ENCODE measurements at regions not wholly inside any gene's neighbourhood (a gene's known extent, or its start where the extent isn't known, plus 50 kb on each side); places are given as distances from the start of the nearest gene placed in this dataset.
"Not testable (repeated sequence)": the region's sequence is repeated elsewhere in the genome, so short reads cannot be mapped to it uniquely, and the experiment has no call there.

GRCh38 chr2:118425191-118425590 lies 336.9 kb downstream of the INSIG2 start:
- DNase-seq, result no peak
- intact Hi-C loops (cut with DNase I), result no loop called here
- Histone ChIP-seq H3K9me3 (ENCODE audit: control insufficient read depth, low read length) (no peaks in the 10 kb centered on the region), H3K4me1 (ENCODE audit: control insufficient read depth, insufficient read depth, low read length) (no peaks in the 10 kb centered on the region), H3K27ac (ENCODE audit: low read length) (no peak overlapping the region), H3K4me3 (ENCODE audit: low read length) (no peak overlapping the region), H3K27me3 (ENCODE audit: control insufficient read depth, insufficient read depth) (peaks cover 2% of the 10 kb centered on the region)
- ATAC-seq, result no peak
- WGBS, result 71% methylated on average over 5 of the region's 5 CpGs

- Histone ChIP-seq H3K27me3 (ENCODE audit: control insufficient read depth, insufficient read depth) (peaks cover 2% of the 10 kb centered on the region), H3K4me1 (ENCODE audit: control insufficient read depth, insufficient read depth, low read length) (no peaks in the 10 kb centered on the region), H3K9me3 (ENCODE audit: control insufficient read depth, low read length) (no peaks in the 10 kb centered on the region), H3K4me3 (ENCODE audit: low read length) (no peak overlapping the region), H3K27ac (ENCODE audit: low read length) (no peak overlapping the region)
- DNase-seq (no peak), ATAC-seq (no peak)
- 75% methylated on average over 4 of the region's 4 CpGs for WGBS
- intact Hi-C loops (cut with DNase I), result no loop called here
Observed at GRCh38 chr2:118423776-118424175, 335.5 kb downstream of the INSIG2 start.

- ATAC-seq (no peak), DNase-seq (no peak)
- Histone ChIP-seq H3K9me3 (ENCODE audit: control insufficient read depth, low read length) (no peaks in the 10 kb centered on the region), H3K27me3 (ENCODE audit: control insufficient read depth, insufficient read depth) (peaks cover 2% of the 10 kb centered on the region), H3K4me3 (ENCODE audit: low read length) (no peak overlapping the region), H3K4me1 (ENCODE audit: control insufficient read depth, insufficient read depth, low read length) (no peaks in the 10 kb centered on the region), H3K27ac (ENCODE audit: low read length) (no peak overlapping the region)
- 82% methylated on average over 3 of the region's 3 CpGs for WGBS
- intact Hi-C loops (cut with DNase I), result no loop called here
Observed at GRCh38 chr2:118421648-118422047, 333.4 kb downstream of the INSIG2 start.

GRCh38 chr2:118417406-118418120 lies 329.3 kb downstream of the INSIG2 start:
- WGBS, result 73% methylated on average over 3 of the region's 3 CpGs
- DNase-seq (no peak), ATAC-seq (no peak)
- intact Hi-C loops (cut with DNase I), result no loop called here
- H3K9me3 ChIP-seq (ENCODE audit: control insufficient read depth, low read length), result no peaks in the 10 kb centered on the region
- H3K27me3 ChIP-seq (ENCODE audit: control insufficient read depth, insufficient read depth), result no peaks in the 10 kb centered on the region
- H3K27ac ChIP-seq (ENCODE audit: low read length), result no peak overlapping the region
- no peaks in the 10 kb centered on the region for H3K4me1 ChIP-seq (ENCODE audit: control insufficient read depth, insufficient read depth, low read length)
- H3K4me3 ChIP-seq (ENCODE audit: low read length), result no peak overlapping the region

- H3K4me1 ChIP-seq (ENCODE audit: control insufficient read depth, insufficient read depth, low read length); ATAC-seq; DNase-seq; H3K27ac ChIP-seq (ENCODE audit: low read length); H3K4me3 ChIP-seq (ENCODE audit: low read length); intact Hi-C loops (cut with DNase I); H3K27me3 ChIP-seq (ENCODE audit: control insufficient read depth, insufficient read depth); H3K9me3 ChIP-seq (ENCODE audit: control insufficient read depth, low read length): not testable (repeated sequence)
- WGBS, result 89% methylated on average over 1 of the region's 1 CpG
Observed at GRCh38 chr2:118415186-118415585, 326.9 kb downstream of the INSIG2 start.

- Histone ChIP-seq H3K4me3 (ENCODE audit: low read length) (no peak overlapping the region), H3K4me1 (ENCODE audit: control insufficient read depth, insufficient read depth, low read length) (no peaks in the 10 kb centered on the region), H3K9me3 (ENCODE audit: control insufficient read depth, low read length) (no peaks in the 10 kb centered on the region), H3K27ac (ENCODE audit: low read length) (no peak overlapping the region), H3K27me3 (ENCODE audit: control insufficient read depth, insufficient read depth) (no peaks in the 10 kb centered on the region)
- intact Hi-C loops (cut with DNase I), result no loop called here
- 63% methylated on average over 5 of the region's 5 CpGs for WGBS
- no peak for DNase-seq
- ATAC-seq, result no peak
Observed at GRCh38 chr2:118403658-118404451, 315.6 kb downstream of the INSIG2 start.

- H3K27me3 ChIP-seq (ENCODE audit: control insufficient read depth, insufficient read depth), result no peaks in the 10 kb centered on the region
- H3K27ac ChIP-seq (ENCODE audit: low read length), result no peak overlapping the region
- H3K9me3 ChIP-seq (ENCODE audit: control insufficient read depth, low read length), result no peaks in the 10 kb centered on the region
- no peak overlapping the region for H3K4me3 ChIP-seq (ENCODE audit: low read length)
- no peak for DNase-seq
- 66% methylated on average over 2 of the region's 2 CpGs for WGBS
- intact Hi-C loops (cut with DNase I), result no loop called here
- H3K4me1 ChIP-seq (ENCODE audit: control insufficient read depth, insufficient read depth, low read length), result no peaks in the 10 kb centered on the region
- ATAC-seq, result no peak
Observed at GRCh38 chr2:118388771-118389170, 300.5 kb downstream of the INSIG2 start.

- intact Hi-C loops (cut with DNase I), result no loop called here
- ATAC-seq, result no peak
Observed at GRCh38 chr2:118387509-118387908, 299.2 kb downstream of the INSIG2 start.

GRCh38 chr2:118386641-118387302 lies 298.5 kb downstream of the INSIG2 start:
- Histone ChIP-seq H3K9me3 (ENCODE audit: control insufficient read depth, low read length) (no peaks in the 10 kb centered on the region), H3K27ac (ENCODE audit: low read length) (no peak overlapping the region), H3K27me3 (ENCODE audit: control insufficient read depth, insufficient read depth) (no peaks in the 10 kb centered on the region), H3K4me1 (ENCODE audit: control insufficient read depth, insufficient read depth, low read length) (no peaks in the 10 kb centered on the region), H3K4me3 (ENCODE audit: low read length) (no peak overlapping the region)
- intact Hi-C loops (cut with DNase I), result no loop called here
- DNase-seq (no peak), ATAC-seq (no peak)
- WGBS, result 73% methylated on average over 9 of the region's 9 CpGs

More at GRCh38 chr2:118387509-118387908, 299.2 kb downstream of the INSIG2 start:
- Histone ChIP-seq H3K27ac (ENCODE audit: low read length) (no peak overlapping the region), H3K4me1 (ENCODE audit: control insufficient read depth, insufficient read depth, low read length) (no peaks in the 10 kb centered on the region), H3K27me3 (ENCODE audit: control insufficient read depth, insufficient read depth) (no peaks in the 10 kb centered on the region), H3K4me3 (ENCODE audit: low read length) (no peak overlapping the region), H3K9me3 (ENCODE audit: control insufficient read depth, low read length) (no peaks in the 10 kb centered on the region)
- DNase-seq, result no peak
- 47% methylated on average over 1 of the region's 1 CpG for WGBS

GRCh38 chr2:118380915-118381653 lies 292.8 kb downstream of the INSIG2 start:
- H3K4me1 ChIP-seq (ENCODE audit: control insufficient read depth, insufficient read depth, low read length), result no peaks in the 10 kb centered on the region
- DNase-seq (no peak), ATAC-seq (no peak)
- H3K27me3 ChIP-seq (ENCODE audit: control insufficient read depth, insufficient read depth), result no peaks in the 10 kb centered on the region
- H3K27ac ChIP-seq (ENCODE audit: low read length), result no peak overlapping the region
- no peak overlapping the region for H3K4me3 ChIP-seq (ENCODE audit: low read length)
- no peaks in the 10 kb centered on the region for H3K9me3 ChIP-seq (ENCODE audit: control insufficient read depth, low read length)
- intact Hi-C loops (cut with DNase I), result no loop called here
- WGBS, result 54% methylated on average over 3 of the region's 3 CpGs

Measured in right cardiac atrium (tissue), 5 donors.